RWPE2 (cell line): ENCODE measurements at regions not wholly inside any gene's neighbourhood (a gene's known extent, or its start where the extent isn't known, plus 50 kb on each side); places are given as distances from the start of the nearest gene placed in this dataset.
A peak's percentile ranks its signal among the peaks of the same experiment; 100 is the strongest.
"Not testable (repeated sequence)": the region's sequence is repeated elsewhere in the genome, so short reads cannot be mapped to it uniquely, and the experiment has no call there.

Source experiments
- ATAC-seq: fragments of 200-7000 bp; cut with Tn5 transposase; 3 replicates; pipeline ENCODE4 v1.9.1; 2021; ENCODE audit warnings: low read depth
- DNase-seq: peaks from one replicate; pipeline ENCODE4 v3.0.0-alpha.2; 2020; ENCODE audit warnings: low spot score
- H3K27ac ChIP-seq: fragments of 450-650 bp; 2 replicates; pipeline ENCODE4 v1.5.1; 2017; ENCODE audit warnings: mild to moderate bottlenecking; ENCODE audit not compliant: poor library complexity, severe bottlenecking
- H3K27me3 ChIP-seq: fragments of 250-450 bp; sonication (Bioruptor Pico); 2 replicates; pipeline ENCODE4 v1.5.1; 2021; ENCODE audit warnings: mild to moderate bottlenecking, moderate library complexity; ENCODE audit not compliant: insufficient read depth, poor library complexity, severe bottlenecking
- H3K36me3 ChIP-seq: fragments of 250-450 bp; sonication (Bioruptor Pico); 2 replicates; pipeline ENCODE4 v1.5.1; 2020; ENCODE audit warnings: low read depth, mild to moderate bottlenecking, moderate library complexity
- H3K4me1 ChIP-seq: fragments of 250-450 bp; sonication (Bioruptor Pico); 2 replicates; pipeline ENCODE4 v1.5.1; 2021; ENCODE audit warnings: mild to moderate bottlenecking, moderate library complexity; ENCODE audit not compliant: insufficient read depth, poor library complexity, severe bottlenecking
- H3K4me3 ChIP-seq: fragments of 250-450 bp; sonication (Bioruptor Pico); 2 replicates; pipeline ENCODE4 v1.5.1; 2021; ENCODE audit warnings: mild to moderate bottlenecking, moderate library complexity; ENCODE audit not compliant: severe bottlenecking
- H3K9me3 ChIP-seq: fragments of 250-450 bp; sonication (Bioruptor Pico); 2 replicates; pipeline ENCODE4 v1.5.1; 2021; ENCODE audit warnings: mild to moderate bottlenecking, moderate library complexity; ENCODE audit not compliant: severe bottlenecking
- CTCF ChIP-seq: fragments of 450-650 bp; IDR thresholded peaks from one replicate; pipeline ENCODE4 v1.5.1; 2017; ENCODE audit warnings: mild to moderate bottlenecking, moderate library complexity; ENCODE audit not compliant: poor library complexity, severe bottlenecking

- no peak overlapping the region for H3K4me3 ChIP-seq
- DNase-seq: no peak
- no peaks in the 10 kb centered on the region for H3K36me3 ChIP-seq
- H3K27me3 ChIP-seq: no peaks in the 10 kb centered on the region
- no peak for ATAC-seq
- no peaks in the 10 kb centered on the region for H3K9me3 ChIP-seq
- TF ChIP-seq CTCF: no peak
- H3K27ac ChIP-seq: no peak overlapping the region
- H3K4me1 ChIP-seq: no peaks in the 10 kb centered on the region
Measured at GRCh38 chr2:53209679-53210458, 557.7 kb upstream of the CHAC2 start.

GRCh38 chr2:53208815-53209214, 558.8 kb upstream of the CHAC2 start:
- Histone ChIP-seq H3K27me3 (no peaks in the 10 kb centered on the region), H3K4me1 (no peaks in the 10 kb centered on the region), H3K9me3 (no peaks in the 10 kb centered on the region), H3K27ac (no peak overlapping the region), H3K4me3 (no peak overlapping the region), H3K36me3 (no peaks in the 10 kb centered on the region)
- ATAC-seq (no peak), DNase-seq (no peak)
- TF ChIP-seq CTCF: no peak

- H3K4me3 ChIP-seq, H3K27me3 ChIP-seq, DNase-seq, H3K9me3 ChIP-seq, H3K4me1 ChIP-seq, H3K36me3 ChIP-seq, H3K27ac ChIP-seq, ATAC-seq: not testable (repeated sequence)
Measured at GRCh38 chr2:53206226-53206625, 561.4 kb upstream of the CHAC2 start.

GRCh38 chr2:53202063-53202462, 565.5 kb upstream of the CHAC2 start:
- TF ChIP-seq CTCF: peak; percentile 82
- ATAC-seq: peak; percentile 98
- no peak for DNase-seq
- H3K4me1 ChIP-seq: no peaks in the 10 kb centered on the region
- H3K27ac ChIP-seq: no peak overlapping the region
- no peaks in the 10 kb centered on the region for H3K9me3 ChIP-seq
- no peaks in the 10 kb centered on the region for H3K36me3 ChIP-seq
- H3K27me3 ChIP-seq: no peaks in the 10 kb centered on the region
- H3K4me3 ChIP-seq: no peak overlapping the region

- TF ChIP-seq CTCF: no peak
- DNase-seq (no peak), ATAC-seq (no peak)
- Histone ChIP-seq H3K27me3 (no peaks in the 10 kb centered on the region), H3K4me1 (no peaks in the 10 kb centered on the region), H3K27ac (no peak overlapping the region), H3K9me3 (no peaks in the 10 kb centered on the region), H3K36me3 (no peaks in the 10 kb centered on the region), H3K4me3 (no peak overlapping the region)
Measured at GRCh38 chr2:53200072-53200471, 567.5 kb upstream of the CHAC2 start.
